ENCODE measurements at regions not wholly inside any gene's neighbourhood (a gene's known extent, or its start where the extent isn't known, plus 50 kb on each side); places are given as distances from the start of the nearest gene placed in this dataset.

GRCh38 chr22:22822106-22822505, 65.5 kb upstream of the IGLL5 start:
- TF ChIP-seq POLR2A (IDR thresholded peaks at IDR 0.05) (no peak), CTCF (IDR thresholded peaks at IDR 0.05) (no peak)

Data from ovary (tissue), 3 donors.